ENCODE measurements at regions not wholly inside any gene's neighbourhood (a gene's known extent, or its start where the extent isn't known, plus 50 kb on each side); places are given as distances from the start of the nearest gene placed in this dataset.

DNA sequence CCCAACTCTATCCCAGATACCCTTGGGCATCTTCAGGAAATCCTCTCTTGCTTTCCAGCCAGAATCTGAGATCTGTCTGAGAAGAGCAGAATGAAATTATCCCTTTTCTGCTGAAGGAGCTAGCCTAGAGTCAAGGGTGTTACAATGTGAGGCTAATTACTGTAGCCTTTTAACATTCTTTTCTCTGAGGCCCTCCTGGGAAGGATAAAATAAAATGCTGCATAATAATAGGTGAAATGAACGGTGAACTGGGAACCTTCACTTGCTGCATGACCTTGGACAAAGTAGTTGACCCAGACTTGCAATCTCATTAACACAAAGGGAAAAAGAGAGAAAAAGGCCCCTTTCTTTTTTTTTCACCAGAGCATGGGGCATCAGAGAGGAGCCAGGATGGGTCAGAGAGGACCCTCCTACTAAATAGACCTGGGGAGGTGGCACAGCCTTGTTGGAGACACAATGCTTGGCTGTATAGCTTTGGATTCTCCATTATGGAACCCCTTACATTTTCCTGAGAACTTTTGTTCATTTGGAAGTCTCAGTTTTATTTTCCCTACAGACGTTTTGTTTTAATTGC is 137.0 kb upstream of the LIPC start:
- H3K4me3 ChIP-seq (ENCODE audit: low read depth, low read length): no peak overlapping the region
- H3K27me3 ChIP-seq (ENCODE audit: control insufficient read depth, insufficient read depth, low read length): no peaks in the 10 kb centered on the region
- no CpG with 5 or more reads among the region's 2 CpGs for WGBS (ENCODE audit: insufficient coverage)
- no peaks in the 10 kb centered on the region for H3K4me1 ChIP-seq (ENCODE audit: control insufficient read depth, insufficient read depth, low read length)
- H3K27ac ChIP-seq (ENCODE audit: low read depth, low read length): no peak overlapping the region
- peak in 1 of 6 donors; percentile 18 for DNase-seq (ENCODE audit: low read depth in 4 of 6, low spot score in 6 of 6)
- peaks cover 3% of the 10 kb centered on the region for H3K9me3 ChIP-seq (ENCODE audit: control insufficient read depth, insufficient read depth, low read length)
- no peaks in the 10 kb centered on the region for H3K36me3 ChIP-seq (ENCODE audit: control insufficient read depth, insufficient read depth, low read length)

- Histone ChIP-seq H3K27me3 (ENCODE audit: control insufficient read depth, insufficient read depth, low read length) (no peaks in the 10 kb centered on the region), H3K27ac (ENCODE audit: low read depth, low read length) (no peak overlapping the region), H3K4me1 (ENCODE audit: control insufficient read depth, insufficient read depth, low read length) (no peaks in the 10 kb centered on the region), H3K36me3 (ENCODE audit: control insufficient read depth, insufficient read depth, low read length) (no peaks in the 10 kb centered on the region), H3K9me3 (ENCODE audit: control insufficient read depth, insufficient read depth, low read length) (peaks cover 3% of the 10 kb centered on the region), H3K4me3 (ENCODE audit: low read depth, low read length) (no peak overlapping the region)
- DNase-seq (ENCODE audit: low read depth in 4 of 6, low spot score in 6 of 6): no peak
- 89% methylated on average over 3 of the region's 7 CpGs for WGBS (ENCODE audit: insufficient coverage)
These were observed 136.1 kb upstream of the LIPC start for GRCh38 chr15:58295637-58296215.

DNA sequence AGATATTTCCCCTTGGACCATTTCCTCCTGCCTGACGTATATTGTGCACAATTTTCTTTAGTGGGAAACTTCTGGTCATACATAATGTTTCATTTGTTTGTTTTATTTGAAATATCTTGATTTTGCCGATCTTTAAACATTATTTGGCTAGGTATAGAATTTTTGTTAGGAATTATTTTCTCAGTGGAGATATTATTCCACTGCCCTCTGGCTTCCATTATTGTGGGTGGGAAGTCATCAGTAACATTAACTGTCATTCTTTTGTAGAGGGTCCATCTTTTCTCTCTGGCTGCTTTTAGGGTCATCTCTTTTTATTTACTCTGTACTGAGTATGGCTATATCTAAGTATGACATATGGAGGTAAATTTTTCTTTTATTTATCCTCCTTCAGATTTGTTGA is 135.5 kb upstream of the LIPC start:
- H3K4me1 ChIP-seq (ENCODE audit: control insufficient read depth, insufficient read depth, low read length): no peaks in the 10 kb centered on the region
- H3K27ac ChIP-seq (ENCODE audit: low read depth, low read length): no peak overlapping the region
- DNase-seq (ENCODE audit: low read depth in 4 of 6, low spot score in 6 of 6): no peak
- WGBS (ENCODE audit: insufficient coverage): no CpG with 5 or more reads among the region's 2 CpGs
- peaks cover 3% of the 10 kb centered on the region for H3K9me3 ChIP-seq (ENCODE audit: control insufficient read depth, insufficient read depth, low read length)
- H3K27me3 ChIP-seq (ENCODE audit: control insufficient read depth, insufficient read depth, low read length): no peaks in the 10 kb centered on the region
- H3K4me3 ChIP-seq (ENCODE audit: low read depth, low read length): no peak overlapping the region
- no peaks in the 10 kb centered on the region for H3K36me3 ChIP-seq (ENCODE audit: control insufficient read depth, insufficient read depth, low read length)

- Histone ChIP-seq H3K9me3 (ENCODE audit: control insufficient read depth, insufficient read depth, low read length) (no peaks in the 10 kb centered on the region), H3K4me3 (ENCODE audit: low read depth, low read length) (no peak overlapping the region), H3K4me1 (ENCODE audit: control insufficient read depth, insufficient read depth, low read length) (no peaks in the 10 kb centered on the region), H3K36me3 (ENCODE audit: control insufficient read depth, insufficient read depth, low read length) (no peaks in the 10 kb centered on the region), H3K27ac (ENCODE audit: low read depth, low read length) (no peak overlapping the region), H3K27me3 (ENCODE audit: control insufficient read depth, insufficient read depth, low read length) (no peaks in the 10 kb centered on the region)
- DNase-seq (ENCODE audit: low read depth in 4 of 6, low spot score in 6 of 6): no peak
- WGBS (ENCODE audit: insufficient coverage): no CpG with 5 or more reads among the region's 1 CpG
These were observed 134.2 kb upstream of the LIPC start for GRCh38 chr15:58297639-58298038.

- Histone ChIP-seq H3K27me3 (ENCODE audit: control insufficient read depth, insufficient read depth, low read length) (no peaks in the 10 kb centered on the region), H3K9me3 (ENCODE audit: control insufficient read depth, insufficient read depth, low read length) (no peaks in the 10 kb centered on the region), H3K4me1 (ENCODE audit: control insufficient read depth, insufficient read depth, low read length) (no peaks in the 10 kb centered on the region), H3K36me3 (ENCODE audit: control insufficient read depth, insufficient read depth, low read length) (no peaks in the 10 kb centered on the region), H3K27ac (ENCODE audit: low read depth, low read length) (no peak overlapping the region), H3K4me3 (ENCODE audit: low read depth, low read length) (no peak overlapping the region)
- no peak for DNase-seq (ENCODE audit: low read depth in 4 of 6, low spot score in 6 of 6)
- 98% methylated on average over 6 of the region's 10 CpGs for WGBS (ENCODE audit: insufficient coverage)
These were observed 132.6 kb upstream of the LIPC start for GRCh38 chr15:58298879-58299850.

GRCh38 chr15:58302832-58303231 is 129.0 kb upstream of the LIPC start:
- no CpG with 5 or more reads among the region's 1 CpG for WGBS (ENCODE audit: insufficient coverage)
- Histone ChIP-seq H3K27ac (ENCODE audit: low read depth, low read length) (no peak overlapping the region), H3K4me1 (ENCODE audit: control insufficient read depth, insufficient read depth, low read length) (no peaks in the 10 kb centered on the region), H3K27me3 (ENCODE audit: control insufficient read depth, insufficient read depth, low read length) (no peaks in the 10 kb centered on the region), H3K9me3 (ENCODE audit: control insufficient read depth, insufficient read depth, low read length) (no peaks in the 10 kb centered on the region), H3K36me3 (ENCODE audit: control insufficient read depth, insufficient read depth, low read length) (no peaks in the 10 kb centered on the region), H3K4me3 (ENCODE audit: low read depth, low read length) (no peak overlapping the region)
- DNase-seq (ENCODE audit: low read depth in 4 of 6, low spot score in 6 of 6): no peak

DNA sequence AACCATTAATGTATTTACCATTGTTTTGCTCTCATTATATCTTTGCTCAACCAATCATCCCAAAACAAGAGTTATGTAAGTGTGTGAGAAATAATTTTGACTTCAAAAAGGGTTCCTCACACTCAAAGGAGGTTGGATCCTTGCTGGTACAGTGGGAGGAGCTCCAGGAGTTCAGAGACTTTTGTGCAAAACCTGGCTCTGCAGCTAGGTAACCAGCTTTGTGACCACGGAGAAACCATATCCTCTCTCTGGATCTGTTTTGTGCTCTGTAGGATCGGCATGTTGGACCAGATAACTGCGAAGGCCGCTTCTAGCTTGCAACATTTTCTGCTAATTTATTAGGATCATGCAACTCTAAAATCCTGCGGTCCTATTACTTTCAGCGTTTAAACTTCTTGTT is 128.6 kb upstream of the LIPC start:
- Histone ChIP-seq H3K4me1 (ENCODE audit: control insufficient read depth, insufficient read depth, low read length) (no peaks in the 10 kb centered on the region), H3K36me3 (ENCODE audit: control insufficient read depth, insufficient read depth, low read length) (no peaks in the 10 kb centered on the region), H3K27ac (ENCODE audit: low read depth, low read length) (no peak overlapping the region), H3K9me3 (ENCODE audit: control insufficient read depth, insufficient read depth, low read length) (no peaks in the 10 kb centered on the region), H3K4me3 (ENCODE audit: low read depth, low read length) (no peak overlapping the region), H3K27me3 (ENCODE audit: control insufficient read depth, insufficient read depth, low read length) (no peaks in the 10 kb centered on the region)
- WGBS (ENCODE audit: insufficient coverage): 85% methylated on average over 2 of the region's 6 CpGs
- DNase-seq (ENCODE audit: low read depth in 4 of 6, low spot score in 6 of 6): no peak

DNA sequence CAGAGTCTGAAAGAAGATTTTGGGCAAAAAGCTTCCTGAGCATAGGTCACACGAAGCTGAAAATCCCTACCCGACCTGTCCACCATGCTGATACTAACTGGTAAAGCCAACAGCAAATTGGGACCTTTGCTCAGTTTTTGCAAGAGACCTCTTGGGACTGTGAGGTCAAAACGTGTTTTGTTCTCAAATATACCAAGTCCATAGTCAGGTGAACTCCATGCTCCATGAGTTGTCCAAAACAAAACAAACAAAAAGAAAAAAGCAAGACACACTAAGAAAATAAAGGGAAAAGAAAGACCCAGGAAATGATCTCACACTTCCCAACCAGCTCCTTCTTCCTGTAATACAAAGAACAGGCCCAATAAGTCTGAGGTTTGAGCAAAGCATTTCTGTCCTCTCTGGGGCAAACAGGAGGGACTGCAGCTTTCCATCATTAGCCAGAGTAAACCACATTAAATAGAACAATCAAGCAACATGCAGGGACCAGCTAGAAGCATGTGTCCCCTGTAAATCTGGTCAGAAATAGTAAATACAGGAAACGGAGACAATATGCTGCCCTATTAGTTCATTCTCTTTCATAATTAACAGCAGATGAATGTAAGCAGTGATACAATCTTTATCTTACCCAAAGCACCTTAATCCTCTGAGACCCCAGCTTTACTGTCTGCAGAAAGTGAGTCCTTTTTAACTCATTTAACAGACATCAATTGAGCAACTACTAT is 125.0 kb upstream of the LIPC start:
- WGBS (ENCODE audit: insufficient coverage): 100% methylated on average over 2 of the region's 4 CpGs
- no peaks in the 10 kb centered on the region for H3K27me3 ChIP-seq (ENCODE audit: control insufficient read depth, insufficient read depth, low read length)
- H3K4me1 ChIP-seq (ENCODE audit: control insufficient read depth, insufficient read depth, low read length): peaks cover 4% of the 10 kb centered on the region
- no peak overlapping the region for H3K4me3 ChIP-seq (ENCODE audit: low read depth, low read length)
- peak in 1 of 6 donors; percentile 6 for DNase-seq (ENCODE audit: low read depth in 4 of 6, low spot score in 6 of 6)
- H3K36me3 ChIP-seq (ENCODE audit: control insufficient read depth, insufficient read depth, low read length): no peaks in the 10 kb centered on the region
- peak overlapping the region; percentile 64 for H3K27ac ChIP-seq (ENCODE audit: low read depth, low read length)
- H3K9me3 ChIP-seq (ENCODE audit: control insufficient read depth, insufficient read depth, low read length): no peaks in the 10 kb centered on the region

DNA sequence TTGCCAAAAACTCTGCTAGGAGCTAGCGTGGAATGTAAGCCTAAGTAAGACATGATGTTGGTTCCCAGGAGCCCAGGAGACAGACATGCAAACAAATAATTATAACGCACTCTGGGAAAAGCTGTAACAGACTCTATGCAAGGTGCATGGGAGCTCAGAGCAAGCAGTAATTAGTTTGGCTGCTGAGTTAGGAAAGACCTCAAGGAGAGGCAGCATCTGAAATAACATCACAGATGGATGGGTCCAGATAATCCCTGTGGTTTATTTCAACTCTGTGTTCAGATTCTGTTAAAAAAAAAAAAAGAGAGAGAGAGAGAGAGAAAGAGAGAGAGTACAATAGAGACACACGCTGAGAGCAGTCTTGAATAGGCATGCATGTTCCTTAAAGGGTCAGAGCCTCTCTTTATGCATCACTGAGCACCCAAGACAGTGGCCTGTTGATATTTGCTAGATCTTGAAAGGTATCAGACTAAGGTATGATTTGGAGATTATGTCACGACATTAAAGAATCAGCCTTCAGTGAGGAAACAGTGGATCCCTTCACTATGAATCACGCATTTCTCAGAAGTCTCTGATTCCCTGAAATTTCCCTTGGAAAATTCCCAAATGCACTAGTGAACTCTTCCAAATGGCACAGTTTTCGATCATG is 124.4 kb upstream of the LIPC start:
- Histone ChIP-seq H3K27me3 (ENCODE audit: control insufficient read depth, insufficient read depth, low read length) (no peaks in the 10 kb centered on the region), H3K27ac (ENCODE audit: low read depth, low read length) (peak overlapping the region; percentile 64), H3K4me3 (ENCODE audit: low read depth, low read length) (no peak overlapping the region), H3K4me1 (ENCODE audit: control insufficient read depth, insufficient read depth, low read length) (peaks cover 4% of the 10 kb centered on the region), H3K9me3 (ENCODE audit: control insufficient read depth, insufficient read depth, low read length) (no peaks in the 10 kb centered on the region), H3K36me3 (ENCODE audit: control insufficient read depth, insufficient read depth, low read length) (no peaks in the 10 kb centered on the region)
- peak; percentile 10 to 76 (median 14) for DNase-seq (ENCODE audit: low read depth in 4 of 6, low spot score in 6 of 6)
- 58% methylated on average over 4 of the region's 6 CpGs for WGBS (ENCODE audit: insufficient coverage)
